B cell (primary cell): ENCODE measurements at regions not wholly inside any gene's neighbourhood (a gene's known extent, or its start where the extent isn't known, plus 50 kb on each side); places are given as distances from the start of the nearest gene placed in this dataset.

ENCODE experiments used
- ATAC-seq: fragments of 200-7000 bp; cut with Tn5 transposase; one replicate; pipeline ENCODE4 v1.10.0; 2021; ENCODE audit warnings: low read depth, mild to moderate bottlenecking, moderate number of reproducible peaks, moderate library complexity
- CTCF ChIA-PET: fragments of 350-600 bp; sonication (Branson Sonifier 250); formaldehyde crosslinking; loops from one replicate; lab custom pipeline; 2021; ENCODE audit warnings: antibody characterized with exemption, inconsistent platforms; lab: Charles Lee
- POLR2A ChIA-PET: fragments of 350-600 bp; sonication (Branson Sonifier 250); formaldehyde crosslinking; loops from one replicate; lab custom pipeline; 2021; ENCODE audit warnings: antibody characterized with exemption; lab: Charles Lee
- DNase-seq: peaks from one replicate; pipeline ENCODE4 v3.0.0; 2013
- H2AFZ ChIP-seq: 2 replicates; pipeline ENCODE4 v1.6.1; 2012; ENCODE audit warnings: mild to moderate bottlenecking, low read depth, low read length; ENCODE audit not compliant: insufficient read depth, poor library complexity, severe bottlenecking
- H3K27ac ChIP-seq, 2 donors: 1 replicate in 1 of 2; 2 replicates in 1 of 2; pipeline ENCODE4 v1.5.1; 2012 to 2013; ENCODE audit warnings: low read length in 2 of 2, mild to moderate bottlenecking in 2 of 2, moderate library complexity in 1 of 2
- H3K27me3 ChIP-seq, 4 experiments: fragments of 200-600 bp in 1 of 4; sonication (generic) in 1 of 4; replicated peaks in 1 of 4; 1 replicate in 2 of 4; 2 replicates in 2 of 4; pipeline versions ENCODE4 v1.6.1 to v1.7.0; 2013 to 2016; ENCODE audit warnings: low read length in 3 of 4, mild to moderate bottlenecking in 2 of 4, mixed read lengths in 1 of 4, moderate library complexity in 1 of 4; ENCODE audit not compliant: insufficient read depth in 4 of 4, control insufficient read depth in 3 of 4; ENCODE audit errors: control extremely low read depth in 1 of 4
- H3K36me3 ChIP-seq, 2 experiments: replicated peaks in 1 of 2; 1 replicate in 1 of 2; 2 replicates in 1 of 2; pipeline versions ENCODE4 v1.6.1 to v1.7.1; 2013; ENCODE audit warnings: low read length in 1 of 2; ENCODE audit not compliant: insufficient read depth in 2 of 2, control insufficient read depth in 1 of 2; ENCODE audit errors: control extremely low read depth in 1 of 2, extremely low read depth in 1 of 2
- H3K4me1 ChIP-seq, 2 donors: fragments of 200-600 bp in 1 of 2; sonication (generic) in 1 of 2; 1 replicate in 1 of 2; 2 replicates in 1 of 2; pipeline versions ENCODE4 v1.5.1 to v1.6.1; 2013 to 2017; ENCODE audit warnings: low read length in 2 of 2; ENCODE audit not compliant: control insufficient read depth in 2 of 2, insufficient read depth in 2 of 2
- H3K4me2 ChIP-seq: replicated peaks from 2 replicates; pipeline ENCODE3; 2012; ENCODE audit warnings: mild to moderate bottlenecking, low read depth, low read length; ENCODE audit not compliant: poor library complexity, severe bottlenecking
- H3K4me3 ChIP-seq, 5 experiments: fragments of 200-600 bp in 1 of 5; sonication (generic) in 1 of 5; 1 replicate in 3 of 5; 2 replicates in 2 of 5; pipeline versions ENCODE4 v1.5.1 to v1.7.0; 2011 to 2016; ENCODE audit warnings: low read length in 4 of 5, mild to moderate bottlenecking in 4 of 5, low read depth in 2 of 5, control low read depth in 1 of 5, moderate library complexity in 1 of 5; ENCODE audit not compliant: insufficient read depth in 1 of 5; ENCODE audit errors: control extremely low read depth in 1 of 5, extremely low read depth in 1 of 5
- H3K79me2 ChIP-seq: fragments of 200-600 bp; sonication (generic); one replicate; pipeline ENCODE4 v1.6.0; 2016; ENCODE audit warnings: low read length; ENCODE audit not compliant: control insufficient read depth, insufficient read depth
- H3K9ac ChIP-seq: fragments of 200-600 bp; sonication (generic); 2 replicates; pipeline ENCODE4 v1.6.1; 2017; ENCODE audit warnings: mild to moderate bottlenecking, low read length, moderate library complexity
- H3K9me3 ChIP-seq, 3 donors: one replicate each; pipeline versions ENCODE4 v1.6.1 to v1.7.1; 2013; ENCODE audit warnings: low read length in 2 of 3; ENCODE audit not compliant: control insufficient read depth in 2 of 3, insufficient read depth in 1 of 3; ENCODE audit errors: control extremely low read depth in 1 of 3
- H4K20me1 ChIP-seq: 2 replicates; pipeline ENCODE4 v1.6.0; 2012; ENCODE audit warnings: mild to moderate bottlenecking, low read length; ENCODE audit not compliant: insufficient read depth, control insufficient read depth, poor library complexity, severe bottlenecking
- H3K27ac Mint-ChIP-seq: one replicate; pipeline ENCODE4 v1.8.0; 2021; ENCODE audit warnings: mixed read lengths
- H3K27me3 Mint-ChIP-seq: one replicate; pipeline ENCODE4 v1.8.0; 2021; ENCODE audit warnings: mixed read lengths
- H3K4me1 Mint-ChIP-seq: one replicate; pipeline ENCODE4 v1.8.0; 2021; ENCODE audit warnings: mixed read lengths
- H3K4me3 Mint-ChIP-seq: one replicate; pipeline ENCODE4 v1.8.0; 2021; ENCODE audit warnings: mixed read lengths
- H3K9me3 Mint-ChIP-seq: one replicate; pipeline ENCODE4 v1.8.0; 2022; ENCODE audit warnings: mixed read lengths; ENCODE audit not compliant: insufficient read depth
- EZH2 ChIP-seq: IDR thresholded peaks from 2 replicates; pipeline ENCODE4 v1.6.1; 2012; ENCODE audit warnings: borderline replicate concordance, low read depth, mild to moderate bottlenecking, moderate library complexity, low read length; ENCODE audit not compliant: insufficient read depth, poor library complexity, severe bottlenecking
- WGBS: methylation state at CpG from one replicate; pipeline ENCODE4 v1.1.5; 2013; ENCODE audit warnings: missing lambda C conversion rate; ENCODE audit not compliant: insufficient coverage; 5-methylcytosine and 5-hydroxymethylcytosine counted together
- intact Hi-C: fragments of 100-400 bp; cut with micrococcal nuclease; formaldehyde crosslinking; loops from one replicate; pipeline ENCODE4 v1.10.0; 2022
- TF ChIP-seq, protein P1 (sequence below): fragments of 200-600 bp; IDR thresholded peaks from one replicate; pipeline ENCODE4 v1.8.0; 2022; ENCODE audit warnings: antibody characterized with exemption, mild to moderate bottlenecking

DNA sequence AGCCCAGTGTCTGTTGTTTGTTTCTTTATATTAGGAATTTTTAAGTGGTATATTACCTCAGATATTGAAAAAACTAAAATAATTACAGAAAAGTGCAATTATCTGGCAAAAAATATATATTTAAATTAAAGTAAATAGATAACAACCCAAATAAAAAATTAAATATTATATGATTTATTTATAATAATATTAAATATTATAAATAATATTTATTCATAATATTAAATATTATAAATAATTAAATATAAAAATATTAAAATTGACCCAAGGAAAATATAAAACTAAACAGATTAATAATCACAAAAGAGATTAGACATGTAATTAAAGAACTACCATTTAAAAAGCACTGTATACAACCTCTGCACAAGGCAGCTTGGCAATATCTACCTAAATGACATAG, 331.9 kb upstream of the POGK start:
- H3K27ac ChIP-seq = no peak overlapping the region
- no peaks in the 10 kb centered on the region for H3K4me1 ChIP-seq
- POLR2A ChIA-PET = no interaction called here
- H3K27me3 ChIP-seq = no peaks in the 10 kb centered on the region
- H3K9ac ChIP-seq = no peak overlapping the region
- no peaks in the 10 kb centered on the region for H3K36me3 ChIP-seq
- no peak overlapping the region for H3K4me3 Mint-ChIP-seq
- peaks cover 2% of the 10 kb centered on the region for H3K9me3 Mint-ChIP-seq
- ATAC-seq = no peak
- H3K4me1 Mint-ChIP-seq = peaks cover 3% of the 10 kb centered on the region
- no peaks in the 10 kb centered on the region for H3K9me3 ChIP-seq
- no peak overlapping the region for H3K4me3 ChIP-seq
- no peaks in the 10 kb centered on the region for H4K20me1 ChIP-seq
- no peaks in the 10 kb centered on the region for H3K27me3 Mint-ChIP-seq
- DNase-seq = no peak
- no peaks in the 10 kb centered on the region for H3K79me2 ChIP-seq
- no peak overlapping the region for H2AFZ ChIP-seq
- no peak overlapping the region for H3K4me2 ChIP-seq
- intact Hi-C loops = no loop called here
- CTCF ChIA-PET = no interaction called here
- TF ChIP-seq EZH2 = no peak
- TF ChIP-seq, protein P1, sequence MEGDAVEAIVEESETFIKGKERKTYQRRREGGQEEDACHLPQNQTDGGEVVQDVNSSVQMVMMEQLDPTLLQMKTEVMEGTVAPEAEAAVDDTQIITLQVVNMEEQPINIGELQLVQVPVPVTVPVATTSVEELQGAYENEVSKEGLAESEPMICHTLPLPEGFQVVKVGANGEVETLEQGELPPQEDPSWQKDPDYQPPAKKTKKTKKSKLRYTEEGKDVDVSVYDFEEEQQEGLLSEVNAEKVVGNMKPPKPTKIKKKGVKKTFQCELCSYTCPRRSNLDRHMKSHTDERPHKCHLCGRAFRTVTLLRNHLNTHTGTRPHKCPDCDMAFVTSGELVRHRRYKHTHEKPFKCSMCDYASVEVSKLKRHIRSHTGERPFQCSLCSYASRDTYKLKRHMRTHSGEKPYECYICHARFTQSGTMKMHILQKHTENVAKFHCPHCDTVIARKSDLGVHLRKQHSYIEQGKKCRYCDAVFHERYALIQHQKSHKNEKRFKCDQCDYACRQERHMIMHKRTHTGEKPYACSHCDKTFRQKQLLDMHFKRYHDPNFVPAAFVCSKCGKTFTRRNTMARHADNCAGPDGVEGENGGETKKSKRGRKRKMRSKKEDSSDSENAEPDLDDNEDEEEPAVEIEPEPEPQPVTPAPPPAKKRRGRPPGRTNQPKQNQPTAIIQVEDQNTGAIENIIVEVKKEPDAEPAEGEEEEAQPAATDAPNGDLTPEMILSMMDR = no peak
- no peak overlapping the region for H3K27ac Mint-ChIP-seq

DNA sequence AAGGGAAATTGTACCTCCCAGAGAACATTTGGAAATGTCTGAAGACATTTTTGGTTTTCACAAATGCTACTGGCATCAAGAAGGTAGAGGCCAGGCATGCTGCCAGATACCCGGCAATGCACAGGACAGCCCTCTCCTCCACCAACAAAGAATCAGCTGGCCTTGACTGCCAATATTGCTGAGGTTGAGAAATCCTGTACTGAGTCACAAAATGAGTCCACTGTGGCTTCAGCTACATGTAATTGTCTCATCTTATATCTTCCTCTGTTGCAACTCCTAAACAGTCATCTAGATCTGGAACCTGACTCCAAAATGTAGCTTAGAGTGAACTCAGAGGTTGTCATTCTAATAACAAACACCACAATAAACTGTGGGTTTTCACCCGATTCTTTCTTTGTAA, 327.5 kb upstream of the POGK start:
- Histone ChIP-seq H3K4me2 (no peak overlapping the region), H3K4me3 (no peak overlapping the region), H3K9ac (no peak overlapping the region), H3K4me1 (no peaks in the 10 kb centered on the region), H2AFZ (no peak overlapping the region), H3K27me3 (no peaks in the 10 kb centered on the region), H3K27ac (no peak overlapping the region), H3K36me3 (no peaks in the 10 kb centered on the region), H3K79me2 (no peaks in the 10 kb centered on the region), H4K20me1 (no peaks in the 10 kb centered on the region), H3K9me3 (peaks cover 0 to 3% (median 0%) of the 10 kb centered on the region in 3 donors)
- ChIA-PET POLR2A (no interaction called here), CTCF (no interaction called here)
- intact Hi-C loops = no loop called here
- TF ChIP-seq, protein P1 = no peak
- no peak for TF ChIP-seq EZH2
- Mint-ChIP-seq H3K4me1 (peaks cover 3% of the 10 kb centered on the region), H3K27ac (no peak overlapping the region), H3K4me3 (no peak overlapping the region), H3K9me3 (peaks cover 3% of the 10 kb centered on the region), H3K27me3 (peaks cover 4% of the 10 kb centered on the region)
- no CpG with 5 or more reads among the region's 2 CpGs for WGBS
- no peak for DNase-seq
- ATAC-seq = no peak
